ENCODE measurements at regions not wholly inside any gene's neighbourhood (a gene's known extent, or its start where the extent isn't known, plus 50 kb on each side); places are given as distances from the start of the nearest gene placed in this dataset.

GRCh38 chr5:74098941-74099340 is 472.9 kb downstream of the ARHGEF28 start:
- Mint-ChIP-seq H3K27ac (no peak overlapping the region), H3K36me3 (ENCODE audit: low read depth) (peaks cover 2% of the 10 kb centered on the region; the same call in 1 of the 3 replicates)

More at GRCh38 chr5:74098941-74099340, 472.9 kb downstream of the ARHGEF28 start:
- no peak overlapping the region for H3K27ac ChIP-seq (ENCODE audit: low read depth)
- no peak overlapping the region for H3K4me2 ChIP-seq
- Mint-ChIP-seq H3K27me3 (ENCODE audit: insufficient read depth, low read depth, poor library complexity) (no peaks in the 10 kb centered on the region), H3K9me3 (peaks cover 9% of the 10 kb centered on the region; the same call in 2 of the 3 replicates), H3K4me3 (no peak overlapping the region), H3K4me1 (no peaks in the 10 kb centered on the region)
- no peaks in the 10 kb centered on the region for H3F3A ChIP-seq (replicated peaks; ENCODE audit: low read depth)
- H3K36me3 ChIP-seq (ENCODE audit: insufficient read depth): no peaks in the 10 kb centered on the region
- H3K4me3 ChIP-seq: no peak overlapping the region
- peaks cover 15% of the 10 kb centered on the region for H3K9me2 ChIP-seq (ENCODE audit: insufficient read depth)
- H3K4me1 ChIP-seq (ENCODE audit: insufficient read depth): no peaks in the 10 kb centered on the region
- H3K27me3 ChIP-seq (ENCODE audit: insufficient read depth): no peaks in the 10 kb centered on the region
- no peaks in the 10 kb centered on the region for H4K20me1 ChIP-seq (replicated peaks; ENCODE audit: insufficient read depth)
- no peak for TF ChIP-seq EZH2phosphoT487 (IDR thresholded peaks at IDR 0.05; ENCODE audit: unreplicated experiment)
- TF ChIP-seq ETS1 (IDR thresholded peaks at IDR 0.05): no peak
- no peak for TF ChIP-seq REST (IDR thresholded peaks at IDR 0.05; ENCODE audit: unreplicated experiment)
- no peak for TF ChIP-seq NANOG (IDR thresholded peaks at IDR 0.05; ENCODE audit: borderline replicate concordance)
- TF ChIP-seq ZNF462 (CRISPR knock-in tag; IDR thresholded peaks at IDR 0.05): no peak
- no peak for TF ChIP-seq ZNF331 (CRISPR knock-in tag; IDR thresholded peaks at IDR 0.05; ENCODE audit: low read depth)
- no peak for TF ChIP-seq EZH2 (IDR thresholded peaks at IDR 0.05; ENCODE audit: low read depth, unreplicated experiment)
- no peak for TF ChIP-seq CREB1 (CRISPR knock-in tag; IDR thresholded peaks at IDR 0.05; ENCODE audit: low read depth)
- TF ChIP-seq JUNB (IDR thresholded peaks at IDR 0.05; ENCODE audit: unreplicated experiment): no peak
- no peak for TF ChIP-seq STAT1 (IDR thresholded peaks at IDR 0.05; ENCODE audit: unreplicated experiment)
- no peak for TF ChIP-seq CTCF (conservative IDR thresholded peaks at IDR 0.05; ENCODE audit: low read depth in 2 of 2)
- no peak for TF ChIP-seq ZNF114 (CRISPR knock-in tag; IDR thresholded peaks at IDR 0.05)
- no peak for TF ChIP-seq POLR2AphosphoS5 (IDR thresholded peaks at IDR 0.05; ENCODE audit: low read depth)
- ATAC-seq: no peak
- no peak overlapping the region for H2AFZ ChIP-seq
- H3K79me2 ChIP-seq (replicated peaks; ENCODE audit: insufficient read depth): no peaks in the 10 kb centered on the region
- no peak for DNase-seq (ENCODE audit: low spot score)

Data from GM23338 (cell line).